PC-3 (cell line): ENCODE measurements at regions not wholly inside any gene's neighbourhood (a gene's known extent, or its start where the extent isn't known, plus 50 kb on each side); places are given as distances from the start of the nearest gene placed in this dataset.

Experiments
- ATAC-seq: fragments of 200-7000 bp; cut with Tn5 transposase; 2 replicates; pipeline ENCODE4 v1.9.1; 2020; ENCODE audit warnings: mild to moderate bottlenecking, moderate library complexity
- BruUV-seq: library from RNA; stranded (reverse); fragments of 400-500 nt; replicated peaks from 2 replicates; lab custom pipeline; 2021; lab: Mats Ljungman, UMichigan
- CTCF ChIA-PET: fragments of 300-600 bp; sonication (Branson Sonifier 250); formaldehyde crosslinking; loops from one replicate; lab custom pipeline; 2022; ENCODE audit warnings: antibody characterized with exemption; lab: Charles Lee
- POLR2A ChIA-PET: fragments of 300-600 bp; sonication (Branson Sonifier 250); formaldehyde crosslinking; loops from one replicate; lab custom pipeline; 2022; ENCODE audit warnings: antibody characterized with exemption; ENCODE audit not compliant: unreplicated experiment; lab: Charles Lee
- DNase-seq: peaks from one replicate; pipeline ENCODE4 v3.0.0-alpha.2; 2015
- H2AFZ ChIP-seq: fragments of 300-600 bp; sonication (generic); 2 replicates; pipeline ENCODE4 v1.6.0; 2016; ENCODE audit warnings: antibody characterized with exemption, low read length
- H3F3A ChIP-seq: fragments of 300-600 bp; sonication (generic); one replicate; pipeline ENCODE4 v1.6.0; 2017; ENCODE audit warnings: antibody characterized with exemption, low read length, control low read depth, mild to moderate bottlenecking; ENCODE audit not compliant: unreplicated experiment
- H3K27ac ChIP-seq: fragments of 300-600 bp; sonication (generic); 2 replicates; pipeline ENCODE4 v1.5.1; 2016; ENCODE audit warnings: mild to moderate bottlenecking, low read length
- H3K27me3 ChIP-seq: fragments of 300-600 bp; sonication (generic); 2 replicates; pipeline ENCODE4 v1.6.1; 2016; ENCODE audit warnings: low read length, mixed read lengths
- H3K36me3 ChIP-seq: fragments of 300-600 bp; sonication (generic); 2 replicates; pipeline ENCODE4 v1.6.1; 2016; ENCODE audit warnings: low read depth, mixed run types, low read length, mixed read lengths
- H3K4me1 ChIP-seq: fragments of 300-600 bp; sonication (generic); 2 replicates; pipeline ENCODE4 v1.5.1; 2016; ENCODE audit warnings: low read length; ENCODE audit not compliant: insufficient read depth
- H3K4me2 ChIP-seq: fragments of 300-600 bp; sonication (generic); 2 replicates; pipeline ENCODE4 v1.6.0; 2016; ENCODE audit warnings: low read length
- H3K4me3 ChIP-seq: fragments of 300-600 bp; sonication (generic); 2 replicates; pipeline ENCODE4 v1.5.1; 2016; ENCODE audit warnings: mild to moderate bottlenecking, low read length, mixed read lengths
- H3K79me2 ChIP-seq: fragments of 300-600 bp; sonication (generic); 2 replicates; pipeline ENCODE4 v1.6.1; 2017; ENCODE audit warnings: low read length, mixed read lengths
- H3K9ac ChIP-seq: fragments of 300-600 bp; sonication (generic); 2 replicates; pipeline ENCODE4 v1.6.0; 2016; ENCODE audit warnings: mild to moderate bottlenecking, low read length
- H3K9me2 ChIP-seq: fragments of 300-600 bp; sonication (generic); replicated peaks from 2 replicates; pipeline ENCODE4 v1.6.1; 2016; ENCODE audit warnings: mixed run types, low read length, mixed read lengths
- H3K9me3 ChIP-seq: fragments of 300-600 bp; sonication (generic); 2 replicates; pipeline ENCODE4 v1.6.1; 2016; ENCODE audit warnings: low read length, mixed read lengths
- H4K20me1 ChIP-seq: fragments of 300-600 bp; sonication (generic); 2 replicates; pipeline ENCODE4 v1.6.1; 2016; ENCODE audit warnings: low read length, mixed read lengths
- CTCF ChIP-seq: fragments of 300-600 bp; sonication (generic); conservative IDR thresholded peaks from 2 replicates; pipeline ENCODE4 v1.5.1; 2017; ENCODE audit warnings: antibody characterized with exemption, low read depth, mild to moderate bottlenecking, low read length
- EZH2 ChIP-seq: fragments of 300-600 bp; sonication (generic); IDR thresholded peaks from one replicate; pipeline ENCODE4 v1.6.1; 2017; ENCODE audit warnings: antibody characterized with exemption, mild to moderate bottlenecking, low read length; ENCODE audit not compliant: unreplicated experiment
- EZH2phosphoT487 ChIP-seq: fragments of 300-600 bp; sonication (generic); IDR thresholded peaks from 2 replicates; pipeline ENCODE4 v1.6.1; 2018; ENCODE audit warnings: mild to moderate bottlenecking, antibody characterized with exemption, low read length, borderline replicate concordance
- intact Hi-C: fragments of 100-400 bp; cut with micrococcal nuclease; formaldehyde crosslinking; loops from 2 replicates; pipeline ENCODE4 v1.9.0; 2023

GRCh38 chr6:88490195-88490907, 324.2 kb upstream of the CNR1 start:
- Histone ChIP-seq H3K36me3 (no peaks in the 10 kb centered on the region), H3K27me3 (no peaks in the 10 kb centered on the region), H3K79me2 (no peaks in the 10 kb centered on the region), H3K4me2 (no peak overlapping the region), H3K4me1 (no peaks in the 10 kb centered on the region), H4K20me1 (no peaks in the 10 kb centered on the region), H3F3A (no peaks in the 10 kb centered on the region), H3K9me3 (no peaks in the 10 kb centered on the region), H3K9me2 (no peaks in the 10 kb centered on the region), H3K9ac (no peak overlapping the region), H3K27ac (no peak overlapping the region), H3K4me3 (no peak overlapping the region), H2AFZ (no peak overlapping the region)
- ChIA-PET POLR2A (no interaction called here), CTCF (no interaction called here)
- TF ChIP-seq EZH2 (no peak), EZH2phosphoT487 (no peak), CTCF (no peak)
- BruUV-seq: no TSS peak
- ATAC-seq (no peak), DNase-seq (no peak)
- intact Hi-C loops: loop anchor here (5.0 kb wide), 2 partner anchors 382 to 658 kb away; no protein-coding TSS in a partner anchor

- H3F3A ChIP-seq: no peaks in the 10 kb centered on the region
- intact Hi-C loops: no loop called here
- no peak overlapping the region for H3K27ac ChIP-seq
- no peaks in the 10 kb centered on the region; the same call in 1 of the 2 replicates for H3K9me3 ChIP-seq
- no peaks in the 10 kb centered on the region for H3K79me2 ChIP-seq
- DNase-seq (no peak), ATAC-seq (no peak)
- H3K4me3 ChIP-seq: no peak overlapping the region
- no peak overlapping the region for H3K4me2 ChIP-seq
- TF ChIP-seq EZH2phosphoT487 (no peak), EZH2 (no peak), CTCF (no peak)
- no peaks in the 10 kb centered on the region for H3K4me1 ChIP-seq
- no peak overlapping the region for H2AFZ ChIP-seq
- H3K9ac ChIP-seq: no peak overlapping the region
- no peaks in the 10 kb centered on the region for H3K9me2 ChIP-seq
- BruUV-seq: no TSS peak
- H3K36me3 ChIP-seq: no peaks in the 10 kb centered on the region
- no peaks in the 10 kb centered on the region; the same call in 1 of the 2 replicates for H3K27me3 ChIP-seq
- ChIA-PET CTCF (no interaction called here), POLR2A (no interaction called here)
- H4K20me1 ChIP-seq: no peaks in the 10 kb centered on the region
Observed at GRCh38 chr6:88483424-88483823, 317.3 kb upstream of the CNR1 start.

DNA sequence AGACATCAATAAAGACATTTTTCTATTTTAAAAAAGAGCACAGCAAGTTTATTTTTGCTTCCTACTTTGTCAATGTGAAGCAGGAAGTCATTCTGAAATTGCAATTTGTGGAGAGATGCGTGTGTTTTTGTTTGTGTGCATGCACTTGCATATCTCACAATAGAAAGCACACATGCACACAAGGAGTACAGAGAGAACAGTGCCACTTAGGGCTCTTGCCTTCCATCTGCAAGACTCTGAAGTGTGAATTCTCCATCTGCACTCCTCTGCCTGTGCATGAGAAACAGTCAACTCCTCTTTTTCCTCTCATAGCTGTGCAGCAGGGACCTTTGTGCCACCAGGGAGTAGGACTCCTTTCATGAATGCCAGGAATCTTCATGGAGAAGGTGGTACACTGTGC, 316.3 kb upstream of the CNR1 start:
- ATAC-seq: no peak
- Histone ChIP-seq H3K36me3 (no peaks in the 10 kb centered on the region), H3K4me3 (no peak overlapping the region), H3K9ac (no peak overlapping the region), H2AFZ (no peak overlapping the region), H3K4me1 (no peaks in the 10 kb centered on the region), H3K79me2 (no peaks in the 10 kb centered on the region), H3K9me2 (no peaks in the 10 kb centered on the region), H3K27me3 (no peaks in the 10 kb centered on the region; the same call in 1 of the 2 replicates), H3K9me3 (no peaks in the 10 kb centered on the region; the same call in 1 of the 2 replicates), H3K27ac (no peak overlapping the region), H3F3A (no peaks in the 10 kb centered on the region), H4K20me1 (no peaks in the 10 kb centered on the region), H3K4me2 (no peak overlapping the region)
- DNase-seq: no peak
- no TSS peak for BruUV-seq
- ChIA-PET CTCF (interaction anchor here (0.6 kb wide), 1 partner anchor 10 kb away, joined by 3 read pairs; no protein-coding TSS in a partner anchor), POLR2A (no interaction called here)
- no peak for TF ChIP-seq EZH2
- TF ChIP-seq EZH2phosphoT487: no peak
- no peak for TF ChIP-seq CTCF
- intact Hi-C loops: no loop called here
